Gastroesophageal sphincter (tissue), 3 donors: ENCODE measurements at regions not wholly inside any gene's neighbourhood (a gene's known extent, or its start where the extent isn't known, plus 50 kb on each side); places are given as distances from the start of the nearest gene placed in this dataset.

ENCODE experiments used
- CTCF ChIP-seq, 4 experiments: fragments of 200-600 bp in 2 of 4; fragments of 450-650 bp in 2 of 4; sonication (generic) in 1 of 4; IDR thresholded peaks; one replicate each; pipeline ENCODE4 v1.5.1; 2017 to 2019; ENCODE audit warnings: antibody characterized with exemption in 4 of 4, mild to moderate bottlenecking in 2 of 4, moderate library complexity in 2 of 4
- EP300 ChIP-seq: sonication (generic); formaldehyde crosslinking; IDR thresholded peaks from one replicate; pipeline ENCODE4 v1.6.1; 2017; ENCODE audit warnings: antibody characterized with exemption, mild to moderate bottlenecking
- POLR2A ChIP-seq, 2 donors: fragments of 450-650 bp; IDR thresholded peaks; one replicate each; pipeline ENCODE4 v1.6.1; 2017; ENCODE audit warnings: antibody characterized with exemption in 2 of 2, mild to moderate bottlenecking in 2 of 2, moderate library complexity in 1 of 2
- POLR2AphosphoS5 ChIP-seq: sonication (generic); formaldehyde crosslinking; IDR thresholded peaks from one replicate; pipeline ENCODE4 v1.6.1; 2017; ENCODE audit warnings: antibody characterized with exemption

GRCh38 chrX:69080855-69081465 is 84.3 kb downstream of the PJA1 start:
- TF ChIP-seq CTCF (IDR thresholded peaks at IDR 0.05) (no peak), POLR2AphosphoS5 (no peak), EP300 (no peak), POLR2A (IDR thresholded peaks at IDR 0.05) (no peak)
